Adrenal gland (tissue), 9 donors: ENCODE measurements at regions not wholly inside any gene's neighbourhood (a gene's known extent, or its start where the extent isn't known, plus 50 kb on each side); places are given as distances from the start of the nearest gene placed in this dataset.

ENCODE experiments used
- DNase-seq, 7 donors: peaks; one replicate each; pipeline ENCODE4 v3.0.0-alpha.2; 2019 to 2020
- H3K27ac ChIP-seq, 5 donors: fragments of 200-600 bp; sonication (generic) in 4 of 5; 1 replicate in 3 of 5; 2 replicates in 2 of 5; pipeline versions ENCODE4 v1.5.1 to v1.8.0; 2016 to 2020; ENCODE audit warnings: mild to moderate bottlenecking in 1 of 5
- H3K27me3 ChIP-seq: fragments of 200-600 bp; 2 replicates; pipeline ENCODE4 v1.8.0; 2021
- H3K36me3 ChIP-seq, 2 donors: fragments of 200-600 bp; replicated peaks in 1 of 2; 1 replicate in 1 of 2; 2 replicates in 1 of 2; pipeline versions ENCODE4 v1.5.1 to v1.8.0; 2018 to 2022
- H3K4me1 ChIP-seq, 2 donors: fragments of 200-600 bp; replicated peaks in 1 of 2; 1 replicate in 1 of 2; 2 replicates in 1 of 2; pipeline versions ENCODE4 v1.5.1 to v1.8.0; 2018 to 2021
- H3K4me3 ChIP-seq, 4 donors: fragments of 200-600 bp; sonication (generic) in 3 of 4; one replicate each; pipeline ENCODE4 v1.5.1; 2016 to 2018
- H3K9me3 ChIP-seq, 3 donors: fragments of 200-600 bp; sonication (generic) in 1 of 3; replicated peaks in 1 of 3; 1 replicate in 2 of 3; 2 replicates in 1 of 3; pipeline versions ENCODE4 v1.5.1 to v1.8.0; 2016 to 2021
- CTCF ChIP-seq, 6 experiments: fragments of 450-650 bp in 4 of 6; fragments of 200-600 bp in 2 of 6; sonication (generic) in 1 of 6; IDR thresholded peaks; 1 replicate in 5 of 6; 2 replicates in 1 of 6; pipeline versions ENCODE4 v1.5.1 to v1.8.0; 2016 to 2021; ENCODE audit warnings: antibody characterized with exemption in 6 of 6, mild to moderate bottlenecking in 2 of 6, moderate library complexity in 1 of 6
- POLR2A ChIP-seq, 2 donors: fragments of 450-650 bp; IDR thresholded peaks; one replicate each; pipeline ENCODE4 v1.6.1; 2017; ENCODE audit warnings: antibody characterized with exemption in 2 of 2, mild to moderate bottlenecking in 2 of 2, moderate library complexity in 1 of 2
- WGBS, 4 donors: extraction: QIAGEN DNeasy Blood & Tissue Kit in 2 of 4; methylation state at CpG; one replicate each; pipeline versions ENCODE4 v1.1.5 to v1.1.7; 2013 to 2017; 5-methylcytosine and 5-hydroxymethylcytosine counted together
- intact Hi-C, 2 donors: fragments of 100-400 bp; cut with DNase I; formaldehyde crosslinking; loops; one replicate each; pipeline versions ENCODE4 v1.14.1 to v1.15.0; 2022 to 2023
- donor health status: healthy with polysubstance abuse.
- donor health status: Bipolar disorder and iron deficiency.
- donor health status: DM: yes; HTN: yes; CAD: no.
- donor health status: DM: no; HTN: no; CAD: no.
- donor health status: DM: no; HTN: no; CAD: no.

- H3K9me3 ChIP-seq: no peaks in the 10 kb centered on the region
- H3K4me1 ChIP-seq: no peaks in the 10 kb centered on the region
- WGBS, 4 donors: 68 to 77% (median 74%) methylated on average over 4 of the region's 4 CpGs
- no peak overlapping the region for H3K27ac ChIP-seq
- H3K27me3 ChIP-seq: no peaks in the 10 kb centered on the region
- no peak for TF ChIP-seq POLR2A (IDR thresholded peaks at IDR 0.05)
- TF ChIP-seq CTCF (IDR thresholded peaks at IDR 0.05): no peak
- no peak overlapping the region for H3K4me3 ChIP-seq
- H3K36me3 ChIP-seq: no peaks in the 10 kb centered on the region
- DNase-seq: no peak
- intact Hi-C loops: no loop called here
Observed at GRCh38 chr7:52143219-52143618, 826.6 kb upstream of the COBL start.

DNA sequence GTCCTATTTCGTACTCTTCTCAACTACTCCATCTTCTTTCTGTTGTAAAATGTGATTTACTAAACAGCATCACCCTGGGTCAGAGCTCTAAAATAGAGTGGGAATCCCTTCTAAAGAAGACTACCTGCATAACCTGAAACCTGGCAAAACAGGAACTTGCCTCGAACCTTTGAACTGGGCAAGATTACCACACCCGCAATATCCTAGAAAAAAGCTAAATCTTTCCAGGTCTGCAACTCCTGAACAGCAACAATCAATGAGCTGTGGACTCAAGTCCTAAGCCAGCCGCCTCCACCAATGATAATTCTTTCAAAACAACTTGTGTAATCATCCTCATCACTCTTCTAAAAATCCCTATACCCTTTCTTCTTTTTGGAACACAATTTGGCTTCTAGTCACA is 824.2 kb upstream of the COBL start:
- TF ChIP-seq POLR2A (IDR thresholded peaks at IDR 0.05): no peak
- TF ChIP-seq CTCF (IDR thresholded peaks at IDR 0.05): no peak
- WGBS, 4 donors: 80 to 86% (median 82%) methylated on average over 4 of the region's 4 CpGs

GRCh38 chr7:52135403-52135802 is 818.8 kb upstream of the COBL start:
- no peak for DNase-seq
- TF ChIP-seq POLR2A (IDR thresholded peaks at IDR 0.05): no peak
- no peak for TF ChIP-seq CTCF (IDR thresholded peaks at IDR 0.05)
- no peaks in the 10 kb centered on the region for H3K27me3 ChIP-seq
- H3K4me1 ChIP-seq: no peaks in the 10 kb centered on the region
- H3K36me3 ChIP-seq: no peaks in the 10 kb centered on the region
- no peak overlapping the region for H3K4me3 ChIP-seq
- H3K27ac ChIP-seq: no peak overlapping the region
- H3K9me3 ChIP-seq: no peaks in the 10 kb centered on the region
- intact Hi-C loops: no loop called here

More for the DNA sequence above, 824.2 kb upstream of the COBL start:
- Histone ChIP-seq H3K36me3 (no peaks in the 10 kb centered on the region), H3K9me3 (no peaks in the 10 kb centered on the region), H3K4me1 (no peaks in the 10 kb centered on the region), H3K27me3 (no peaks in the 10 kb centered on the region), H3K4me3 (no peak overlapping the region), H3K27ac (no peak overlapping the region)
- intact Hi-C loops: no loop called here
- no peak for DNase-seq

GRCh38 chr7:52129278-52129677 is 812.7 kb upstream of the COBL start:
- Histone ChIP-seq H3K27ac (no peak overlapping the region), H3K27me3 (no peaks in the 10 kb centered on the region), H3K9me3 (no peaks in the 10 kb centered on the region), H3K36me3 (no peaks in the 10 kb centered on the region), H3K4me1 (no peaks in the 10 kb centered on the region), H3K4me3 (no peak overlapping the region)
- TF ChIP-seq CTCF (IDR thresholded peaks at IDR 0.05) (no peak), POLR2A (IDR thresholded peaks at IDR 0.05) (no peak)
- intact Hi-C loops: no loop called here
- WGBS, 4 donors: 69 to 77% (median 75%) methylated on average over 3 of the region's 3 CpGs
- DNase-seq: no peak
